AG04449 (cell line): ENCODE measurements at regions not wholly inside any gene's neighbourhood (a gene's known extent, or its start where the extent isn't known, plus 50 kb on each side); places are given as distances from the start of the nearest gene placed in this dataset.

ENCODE experiments used
- CTCF ChIA-PET: fragments of 350-600 bp; formaldehyde crosslinking; extraction: SDS; loops from one replicate; lab custom pipeline; 2021; ENCODE audit warnings: antibody characterized with exemption; lab: Yijun Ruan, JAX
- POLR2A ChIA-PET: fragments of 400-600, 350-600 bp; formaldehyde crosslinking; extraction: SDS; loops from one replicate; lab custom pipeline; 2020; ENCODE audit warnings: antibody characterized with exemption, inconsistent platforms; lab: Yijun Ruan, JAX
- DNase-seq: peaks from one replicate; pipeline ENCODE4 v3.0.0-alpha.2; 2010; ENCODE audit warnings: low read depth, low spot score
- H3K4me3 ChIP-seq: 2 replicates; pipeline ENCODE4 v1.5.1; 2011; ENCODE audit warnings: low read depth, mild to moderate bottlenecking, control low read depth, low read length
- CTCF ChIP-seq: IDR thresholded peaks from one replicate; pipeline ENCODE4 v1.5.1; 2011; ENCODE audit warnings: mild to moderate bottlenecking, moderate library complexity, low read length, control low read depth, inconsistent platforms; ENCODE audit not compliant: insufficient read depth; ENCODE audit errors: missing control alignments

- DNase-seq = no peak
- ChIA-PET CTCF (no interaction called here), POLR2A (no interaction called here)
- no peak for TF ChIP-seq CTCF
- no peak overlapping the region for H3K4me3 ChIP-seq
Observed at GRCh38 chr11:91913407-91913806, 311.2 kb upstream of the FAT3 start.

- no peak for DNase-seq
- ChIA-PET POLR2A (no interaction called here), CTCF (no interaction called here)
- TF ChIP-seq CTCF = no peak
- no peak overlapping the region for H3K4me3 ChIP-seq
Observed at GRCh38 chr11:91912322-91912721, 312.3 kb upstream of the FAT3 start.

GRCh38 chr11:91906871-91907624 lies 317.6 kb upstream of the FAT3 start:
- POLR2A ChIA-PET = no interaction called here
- CTCF ChIA-PET = no interaction called here
- TF ChIP-seq CTCF = no peak
- no peak overlapping the region for H3K4me3 ChIP-seq
- DNase-seq = no peak

GRCh38 chr11:91904792-91905785 lies 319.5 kb upstream of the FAT3 start:
- TF ChIP-seq CTCF = no peak
- CTCF ChIA-PET = no interaction called here
- POLR2A ChIA-PET = no interaction called here
- no peak for DNase-seq
- no peak overlapping the region for H3K4me3 ChIP-seq

- ChIA-PET POLR2A (no interaction called here), CTCF (no interaction called here)
- TF ChIP-seq CTCF = no peak
- no peak for DNase-seq
- no peak overlapping the region for H3K4me3 ChIP-seq
Observed at GRCh38 chr11:91902312-91902711, 322.3 kb upstream of the FAT3 start.

GRCh38 chr11:91880660-91881059 lies 344.0 kb upstream of the FAT3 start:
- CTCF ChIA-PET = no interaction called here
- POLR2A ChIA-PET = no interaction called here
- no peak overlapping the region for H3K4me3 ChIP-seq
- no peak for DNase-seq
- TF ChIP-seq CTCF = no peak
